ENCODE measurements at regions not wholly inside any gene's neighbourhood (a gene's known extent, or its start where the extent isn't known, plus 50 kb on each side); places are given as distances from the start of the nearest gene placed in this dataset.
"Not testable (repeated sequence)": the region's sequence is repeated elsewhere in the genome, so short reads cannot be mapped to it uniquely, and the experiment has no call there.

GRCh38 chr16:85517563-85518179 is 95.5 kb upstream of the GSE1 start:
- H3K4me1 ChIP-seq (ENCODE audit: control insufficient read depth in 1 of 2, insufficient read depth in 2 of 2, low read length in 2 of 2) = peaks cover 8 to 29% of the 10 kb centered on the region in 2 donors
- H3K27me3 ChIP-seq (ENCODE audit: low read depth, low read length) = no peaks in the 10 kb centered on the region
- H3K9me3 ChIP-seq (ENCODE audit: control insufficient read depth in 1 of 2, low read length in 2 of 2) = no peaks in the 10 kb centered on the region
- no peak overlapping the region for H3K4me3 ChIP-seq (ENCODE audit: low read depth in 1 of 2, low read length in 2 of 2)
- H3K36me3 ChIP-seq (ENCODE audit: control insufficient read depth in 1 of 2, insufficient read depth in 2 of 2, low read length in 2 of 2) = no peaks in the 10 kb centered on the region
- H3K27ac ChIP-seq (ENCODE audit: low read length) = no peak overlapping the region

DNA sequence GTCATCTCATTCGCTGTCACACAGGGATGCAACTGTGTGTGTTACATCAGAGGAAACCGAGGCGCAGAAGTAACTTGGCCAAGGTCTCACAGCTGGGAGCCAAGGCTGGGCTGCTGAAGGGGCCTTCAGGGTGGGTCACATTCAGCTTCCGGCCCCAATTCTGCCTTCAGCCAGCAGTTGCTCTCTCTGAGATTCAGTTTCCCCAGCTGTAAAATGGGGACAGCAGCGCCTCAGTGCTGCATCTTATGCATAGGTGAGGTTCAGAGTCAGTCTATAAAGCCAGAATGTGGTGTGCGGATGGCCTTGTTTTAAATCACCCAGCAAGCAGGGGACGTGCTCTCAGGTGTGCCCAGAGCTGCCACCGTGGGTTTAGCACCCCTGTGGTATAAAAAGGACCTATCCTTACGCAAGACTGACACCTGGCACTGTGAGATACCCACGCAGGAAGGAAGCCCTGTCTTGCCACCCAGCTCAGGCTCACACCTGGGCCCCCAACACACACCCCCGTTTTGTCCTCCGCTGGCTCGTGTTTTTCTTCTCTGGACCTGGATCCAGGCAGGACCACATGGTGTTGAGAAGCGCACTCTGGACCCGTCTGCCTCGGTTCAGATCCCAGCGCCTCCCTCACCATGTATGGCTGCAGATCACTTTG is 94.6 kb upstream of the GSE1 start:
- H3K27me3 ChIP-seq (ENCODE audit: low read depth, low read length) = no peaks in the 10 kb centered on the region
- H3K4me1 ChIP-seq (ENCODE audit: control insufficient read depth in 1 of 2, insufficient read depth in 2 of 2, low read length in 2 of 2) = peaks cover 8 to 34% of the 10 kb centered on the region in 2 donors
- no peaks in the 10 kb centered on the region for H3K9me3 ChIP-seq (ENCODE audit: control insufficient read depth in 1 of 2, low read length in 2 of 2)
- H3K36me3 ChIP-seq (ENCODE audit: control insufficient read depth in 1 of 2, insufficient read depth in 2 of 2, low read length in 2 of 2) = no peaks in the 10 kb centered on the region
- H3K4me3 ChIP-seq (ENCODE audit: low read depth in 1 of 2, low read length in 2 of 2) = no peak overlapping the region
- no peak overlapping the region for H3K27ac ChIP-seq (ENCODE audit: low read length)

- H3K36me3 ChIP-seq (ENCODE audit: control insufficient read depth in 1 of 2, insufficient read depth in 2 of 2, low read length in 2 of 2) = not testable (repeated sequence)
- H3K4me1 ChIP-seq (ENCODE audit: control insufficient read depth in 1 of 2, insufficient read depth in 2 of 2, low read length in 2 of 2) = peaks cover 8 to 34% of the 10 kb centered on the region in 2 donors
These were observed 94.1 kb upstream of the GSE1 start for GRCh38 chr16:85519050-85519440.

GRCh38 chr16:85519540-85520231 is 93.4 kb upstream of the GSE1 start:
- H3K27ac ChIP-seq (ENCODE audit: low read length) = no peak overlapping the region
- peaks cover 4 to 31% of the 10 kb centered on the region in 2 donors for H3K4me1 ChIP-seq (ENCODE audit: control insufficient read depth in 1 of 2, insufficient read depth in 2 of 2, low read length in 2 of 2)

More at GRCh38 chr16:85519050-85519440, 94.1 kb upstream of the GSE1 start:
- H3K4me3 ChIP-seq (ENCODE audit: low read depth in 1 of 2, low read length in 2 of 2); H3K27ac ChIP-seq (ENCODE audit: low read length); H3K9me3 ChIP-seq (ENCODE audit: control insufficient read depth in 1 of 2, low read length in 2 of 2); H3K27me3 ChIP-seq (ENCODE audit: low read depth, low read length): not testable (repeated sequence)

DNA sequence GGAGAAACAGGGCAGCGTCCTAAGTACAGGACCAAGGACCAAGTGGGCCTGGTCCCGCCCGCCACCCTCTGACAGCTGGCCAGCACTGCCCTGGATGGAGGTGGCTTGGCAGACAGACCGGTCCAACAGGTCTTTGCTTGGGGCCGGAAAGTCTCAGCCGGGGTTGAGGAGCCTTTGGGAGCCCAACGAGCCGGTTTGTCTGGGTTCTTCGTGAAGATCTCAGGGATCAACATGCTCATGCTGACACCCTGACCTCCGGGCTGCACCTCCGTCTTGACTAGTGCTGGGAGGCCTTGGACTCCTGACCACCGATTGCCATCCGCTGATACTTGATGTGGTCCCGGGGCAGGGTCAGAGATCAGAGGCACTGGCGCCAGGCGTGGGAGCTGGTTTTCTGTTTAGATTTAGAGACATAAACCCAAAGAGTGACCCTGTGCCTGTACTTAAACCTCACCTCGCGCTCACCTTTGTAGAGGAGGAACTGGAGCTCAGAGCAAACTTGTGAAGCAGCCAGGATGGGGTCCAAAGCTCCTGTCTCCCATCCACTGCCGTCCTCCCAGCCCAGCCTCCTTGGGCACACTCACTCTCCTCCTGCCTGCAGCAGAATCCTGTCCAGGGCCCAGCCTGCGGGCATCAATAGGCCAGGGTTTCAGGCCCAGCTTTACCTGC is 92.1 kb upstream of the GSE1 start:
- Histone ChIP-seq H3K4me1 (ENCODE audit: control insufficient read depth in 1 of 2, insufficient read depth in 2 of 2, low read length in 2 of 2) (peaks cover 0 to 21% of the 10 kb centered on the region in 2 donors), H3K4me3 (ENCODE audit: low read depth in 1 of 2, low read length in 2 of 2) (no peak overlapping the region), H3K27me3 (ENCODE audit: low read depth, low read length) (no peaks in the 10 kb centered on the region), H3K27ac (ENCODE audit: low read length) (no peak overlapping the region), H3K9me3 (ENCODE audit: control insufficient read depth in 1 of 2, low read length in 2 of 2) (no peaks in the 10 kb centered on the region), H3K36me3 (ENCODE audit: control insufficient read depth in 1 of 2, insufficient read depth in 2 of 2, low read length in 2 of 2) (no peaks in the 10 kb centered on the region)

More at GRCh38 chr16:85519540-85520231, 93.4 kb upstream of the GSE1 start:
- Histone ChIP-seq H3K36me3 (ENCODE audit: control insufficient read depth in 1 of 2, insufficient read depth in 2 of 2, low read length in 2 of 2) (no peaks in the 10 kb centered on the region), H3K27me3 (ENCODE audit: low read depth, low read length) (no peaks in the 10 kb centered on the region), H3K9me3 (ENCODE audit: control insufficient read depth in 1 of 2, low read length in 2 of 2) (no peaks in the 10 kb centered on the region), H3K4me3 (ENCODE audit: low read depth in 1 of 2, low read length in 2 of 2) (no peak overlapping the region)

GRCh38 chr16:85521552-85522307 is 91.4 kb upstream of the GSE1 start:
- Histone ChIP-seq H3K9me3 (ENCODE audit: control insufficient read depth in 1 of 2, low read length in 2 of 2) (no peaks in the 10 kb centered on the region), H3K4me3 (ENCODE audit: low read depth in 1 of 2, low read length in 2 of 2) (no peak overlapping the region), H3K4me1 (ENCODE audit: control insufficient read depth in 1 of 2, insufficient read depth in 2 of 2, low read length in 2 of 2) (peaks cover 0 to 21% of the 10 kb centered on the region in 2 donors), H3K27ac (ENCODE audit: low read length) (no peak overlapping the region), H3K36me3 (ENCODE audit: control insufficient read depth in 1 of 2, insufficient read depth in 2 of 2, low read length in 2 of 2) (no peaks in the 10 kb centered on the region), H3K27me3 (ENCODE audit: low read depth, low read length) (no peaks in the 10 kb centered on the region)

DNA sequence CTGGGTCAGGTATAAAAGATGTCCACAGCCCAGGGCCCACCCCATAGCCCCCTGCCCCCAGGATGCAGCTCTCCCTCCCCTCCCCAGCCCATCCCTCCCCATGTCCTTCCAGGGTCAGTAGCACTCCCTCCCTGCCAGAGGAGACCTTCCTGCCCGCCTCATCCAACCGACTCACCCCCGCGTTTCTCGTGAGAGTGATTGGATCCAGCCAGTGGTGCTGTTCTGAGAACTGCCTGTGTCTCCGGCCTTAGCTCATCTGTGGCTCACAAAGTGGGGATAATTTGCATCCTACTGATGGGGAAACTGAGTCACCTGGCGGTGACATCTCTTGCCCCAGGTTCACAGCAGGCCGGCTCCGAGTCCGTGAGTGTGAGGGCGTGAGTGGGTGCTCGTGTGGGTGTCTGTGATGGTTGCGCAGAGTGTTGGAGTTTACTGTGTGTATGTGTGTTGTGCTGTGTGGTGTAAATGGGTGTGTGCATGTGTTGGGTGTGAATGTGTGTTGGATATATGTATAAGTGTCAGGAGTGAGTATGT is 90.7 kb upstream of the GSE1 start:
- H3K36me3 ChIP-seq (ENCODE audit: control insufficient read depth in 1 of 2, insufficient read depth in 2 of 2, low read length in 2 of 2) = no peaks in the 10 kb centered on the region
- H3K27me3 ChIP-seq (ENCODE audit: low read depth, low read length) = no peaks in the 10 kb centered on the region
- peaks cover 0 to 20% of the 10 kb centered on the region in 2 donors for H3K4me1 ChIP-seq (ENCODE audit: control insufficient read depth in 1 of 2, insufficient read depth in 2 of 2, low read length in 2 of 2)
- H3K9me3 ChIP-seq (ENCODE audit: control insufficient read depth in 1 of 2, low read length in 2 of 2) = no peaks in the 10 kb centered on the region
- no peak overlapping the region for H3K4me3 ChIP-seq (ENCODE audit: low read depth in 1 of 2, low read length in 2 of 2)
- H3K27ac ChIP-seq (ENCODE audit: low read length) = no peak overlapping the region

GRCh38 chr16:85522842-85523601 is 90.1 kb upstream of the GSE1 start:
- H3K4me1 ChIP-seq (ENCODE audit: control insufficient read depth in 1 of 2, insufficient read depth in 2 of 2, low read length in 2 of 2) = peaks cover 0 to 17% of the 10 kb centered on the region in 2 donors
- no peaks in the 10 kb centered on the region for H3K27me3 ChIP-seq (ENCODE audit: low read depth, low read length)
- no peaks in the 10 kb centered on the region for H3K9me3 ChIP-seq (ENCODE audit: control insufficient read depth in 1 of 2, low read length in 2 of 2)
- H3K36me3 ChIP-seq (ENCODE audit: control insufficient read depth in 1 of 2, insufficient read depth in 2 of 2, low read length in 2 of 2) = no peaks in the 10 kb centered on the region
- H3K27ac ChIP-seq (ENCODE audit: low read length) = no peak overlapping the region
- H3K4me3 ChIP-seq (ENCODE audit: low read depth in 1 of 2, low read length in 2 of 2) = no peak overlapping the region

DNA sequence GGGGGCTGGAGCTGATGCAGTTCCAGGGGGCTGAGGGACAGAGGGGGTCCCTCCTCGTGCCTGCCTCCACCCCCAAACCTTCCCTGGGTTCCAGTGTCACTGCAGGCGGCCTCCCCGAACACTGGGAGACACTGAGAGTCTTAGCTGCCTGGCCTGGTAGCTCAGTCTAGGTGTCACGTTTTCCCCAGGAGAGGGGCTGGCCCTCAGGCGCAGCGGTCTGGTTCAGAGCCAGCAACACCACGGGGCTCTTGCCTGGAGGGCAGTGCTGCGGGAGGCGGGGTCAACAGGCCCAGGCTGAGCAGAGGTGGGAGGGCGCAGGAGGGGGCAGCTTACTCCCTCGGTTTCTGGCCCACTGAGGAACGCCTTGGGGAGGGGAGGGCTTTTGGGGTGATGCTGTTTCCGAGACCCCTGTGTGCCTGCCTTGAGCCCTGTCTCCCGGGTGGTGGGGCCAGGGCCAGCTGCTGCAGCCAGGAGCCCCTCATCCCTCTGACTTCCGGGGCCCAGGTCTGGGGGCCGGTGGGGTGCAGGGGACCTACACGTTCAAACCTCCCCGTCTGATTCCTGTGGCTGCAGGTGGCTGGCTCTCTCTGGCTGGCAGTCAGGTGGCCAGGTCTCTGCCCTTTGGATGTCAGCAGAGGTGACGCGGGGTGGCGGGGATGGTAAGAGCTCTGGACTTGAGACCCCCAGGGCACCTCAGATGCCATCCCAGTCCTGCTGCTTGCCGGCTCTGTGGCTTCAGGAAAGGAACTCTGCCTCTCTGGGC is 89.3 kb upstream of the GSE1 start:
- no peak overlapping the region for H3K27ac ChIP-seq (ENCODE audit: low read length)
- H3K4me3 ChIP-seq (ENCODE audit: low read depth in 1 of 2, low read length in 2 of 2) = no peak overlapping the region
- no peaks in the 10 kb centered on the region for H3K36me3 ChIP-seq (ENCODE audit: control insufficient read depth in 1 of 2, insufficient read depth in 2 of 2, low read length in 2 of 2)
- peaks cover 0 to 17% of the 10 kb centered on the region in 2 donors for H3K4me1 ChIP-seq (ENCODE audit: control insufficient read depth in 1 of 2, insufficient read depth in 2 of 2, low read length in 2 of 2)
- H3K27me3 ChIP-seq (ENCODE audit: low read depth, low read length) = no peaks in the 10 kb centered on the region
- H3K9me3 ChIP-seq (ENCODE audit: control insufficient read depth in 1 of 2, low read length in 2 of 2) = no peaks in the 10 kb centered on the region

- H3K27ac ChIP-seq (ENCODE audit: low read length) = no peak overlapping the region
- no peaks in the 10 kb centered on the region for H3K36me3 ChIP-seq (ENCODE audit: control insufficient read depth in 1 of 2, insufficient read depth in 2 of 2, low read length in 2 of 2)
- H3K4me1 ChIP-seq (ENCODE audit: control insufficient read depth in 1 of 2, insufficient read depth in 2 of 2, low read length in 2 of 2) = peaks cover 0 to 17% of the 10 kb centered on the region in 2 donors
- no peak overlapping the region for H3K4me3 ChIP-seq (ENCODE audit: low read depth in 1 of 2, low read length in 2 of 2)
- H3K9me3 ChIP-seq (ENCODE audit: control insufficient read depth in 1 of 2, low read length in 2 of 2) = no peaks in the 10 kb centered on the region
- no peaks in the 10 kb centered on the region for H3K27me3 ChIP-seq (ENCODE audit: low read depth, low read length)
These were observed 88.8 kb upstream of the GSE1 start for GRCh38 chr16:85524365-85524629.

Measured in muscle layer of duodenum (tissue), 2 donors.